Endothelial cell of umbilical vein (primary cell): ENCODE measurements at regions not wholly inside any gene's neighbourhood (a gene's known extent, or its start where the extent isn't known, plus 50 kb on each side); places are given as distances from the start of the nearest gene placed in this dataset.

Experiments used
- BruUV-seq: library from RNA; stranded (reverse); fragments of 400-500 nt; replicated peaks from 2 replicates; lab custom pipeline; 2021; lab: Mats Ljungman, UMichigan
- CTCF ChIA-PET: fragments of 300-600, 350-600 bp; sonication (Branson Sonifier 250); formaldehyde crosslinking; loops from one replicate; lab custom pipeline; 2021; ENCODE audit warnings: antibody characterized with exemption, inconsistent platforms; lab: Charles Lee
- POLR2A ChIA-PET: fragments of 300-600, 350-600 bp; sonication (Branson Sonifier 250); formaldehyde crosslinking; loops from one replicate; lab custom pipeline; 2021; ENCODE audit warnings: antibody characterized with exemption, inconsistent platforms; lab: Charles Lee
- DNase-seq: peaks from one replicate; pipeline ENCODE4 v3.0.0-alpha.2; 2011; ENCODE audit warnings: low read depth, low spot score
- FAIRE-seq: peaks from 2 replicates; lab custom pipeline; 2011; peaks lifted over from hg19 to GRCh38; lab: Jason Lieb, UNC
- H2AFZ ChIP-seq: 2 replicates; pipeline ENCODE4 v1.6.0; 2012; ENCODE audit warnings: low read depth, low read length, control low read depth, inconsistent platforms
- H3K27ac ChIP-seq: 2 replicates; pipeline ENCODE4 v1.5.1; 2011; ENCODE audit warnings: low read depth, mild to moderate bottlenecking, control low read depth, low read length, moderate library complexity; ENCODE audit not compliant: insufficient read depth
- H3K27me3 ChIP-seq, 2 experiments: 2 replicates each; pipeline versions ENCODE4 v1.6.0 to v1.6.1; 2011; ENCODE audit warnings: low read length in 2 of 2, mixed read lengths in 1 of 2; ENCODE audit not compliant: control insufficient read depth in 2 of 2, insufficient read depth in 2 of 2
- H3K36me3 ChIP-seq, 2 experiments: 2 replicates in 1 of 2; 3 replicates in 1 of 2; pipeline ENCODE4 v1.5.1; 2011; ENCODE audit warnings: low read length in 2 of 2, mild to moderate bottlenecking in 1 of 2, moderate library complexity in 1 of 2; ENCODE audit not compliant: control insufficient read depth in 2 of 2, insufficient read depth in 2 of 2; ENCODE audit errors: extremely low read depth in 1 of 2
- H3K4me1 ChIP-seq: 3 replicates; pipeline ENCODE4 v1.5.1; 2011; ENCODE audit warnings: mild to moderate bottlenecking, low read length; ENCODE audit not compliant: control insufficient read depth, insufficient read depth; ENCODE audit errors: extremely low read depth
- H3K4me2 ChIP-seq: 2 replicates; pipeline ENCODE4 v1.6.1; 2011; ENCODE audit warnings: low read length, control low read depth, mixed read lengths; ENCODE audit not compliant: insufficient read depth
- H3K4me3 ChIP-seq, 3 experiments: fragments of 200-600 bp in 1 of 3; sonication (generic), shearing (Covaris generic) in 1 of 3; replicated peaks in 1 of 3; 2 replicates each; pipeline ENCODE4 v1.5.1; 2011 to 2016; ENCODE audit warnings: control low read depth in 3 of 3, low read length in 3 of 3, mild to moderate bottlenecking in 2 of 3, inconsistent platforms in 1 of 3, low read depth in 1 of 3, moderate library complexity in 1 of 3; ENCODE audit not compliant: insufficient read depth in 1 of 3
- H3K79me2 ChIP-seq: 2 replicates; pipeline ENCODE4 v1.6.0; 2012; ENCODE audit warnings: low read length, inconsistent platforms; ENCODE audit not compliant: control insufficient read depth, insufficient read depth
- H3K9ac ChIP-seq: replicated peaks from 2 replicates; pipeline ENCODE3; 2011; ENCODE audit warnings: low read length, control low read depth; ENCODE audit not compliant: insufficient read depth; ENCODE audit errors: extremely low read depth
- H3K9me1 ChIP-seq: replicated peaks from 3 replicates; pipeline ENCODE4 v1.6.0; 2011; ENCODE audit warnings: mild to moderate bottlenecking, low read length; ENCODE audit not compliant: control insufficient read depth, insufficient read depth; ENCODE audit errors: extremely low read depth
- H3K9me3 ChIP-seq: replicated peaks from 2 replicates; pipeline ENCODE4 v1.5.1; 2012; ENCODE audit warnings: low read length, inconsistent platforms; ENCODE audit not compliant: control insufficient read depth, insufficient read depth
- H4K20me1 ChIP-seq: replicated peaks from 2 replicates; pipeline ENCODE3; 2011; ENCODE audit warnings: mild to moderate bottlenecking, low read length; ENCODE audit not compliant: control insufficient read depth, insufficient read depth; ENCODE audit errors: extremely low read depth
- CTCF ChIP-seq, 2 donors: IDR thresholded peaks; 1 replicate in 1 of 2; 2 replicates in 1 of 2; pipeline ENCODE4 v1.5.1; 2011; ENCODE audit warnings: low read length in 2 of 2, mild to moderate bottlenecking in 2 of 2, moderate library complexity in 2 of 2, control low read depth in 1 of 2, inconsistent platforms in 1 of 2, low read depth in 1 of 2; ENCODE audit not compliant: insufficient read depth in 1 of 2; ENCODE audit errors: extremely low read depth in 1 of 2
- EZH2 ChIP-seq: IDR thresholded peaks from 2 replicates; pipeline ENCODE4 v1.6.1; 2012; ENCODE audit warnings: borderline replicate concordance, low read depth, mild to moderate bottlenecking, moderate library complexity, low read length, inconsistent platforms; ENCODE audit not compliant: severe bottlenecking
- FOS ChIP-seq: IDR thresholded peaks from 2 replicates; pipeline ENCODE4 v1.6.1; 2011; ENCODE audit warnings: mild to moderate bottlenecking, low read length, moderate library complexity, borderline replicate concordance; ENCODE audit not compliant: insufficient read depth
- GATA2 ChIP-seq: IDR thresholded peaks from 2 replicates; pipeline ENCODE4 v1.7.0; 2011; ENCODE audit warnings: low read depth, mild to moderate bottlenecking, moderate library complexity, mixed read lengths, low read length; ENCODE audit not compliant: insufficient read length, insufficient read depth
- JUN ChIP-seq: IDR thresholded peaks from 2 replicates; pipeline ENCODE4 v1.6.1; 2011; ENCODE audit warnings: borderline replicate concordance, low read depth; ENCODE audit not compliant: insufficient read length, insufficient read depth
- MAX ChIP-seq: IDR thresholded peaks from 2 replicates; pipeline ENCODE4 v1.6.1; 2011; ENCODE audit not compliant: insufficient read depth, insufficient read length
- MYC ChIP-seq: IDR thresholded peaks from one replicate; pipeline ENCODE4 v1.6.1; 2011; ENCODE audit warnings: mild to moderate bottlenecking, low read depth, low read length
- POLR2A ChIP-seq: IDR thresholded peaks from 2 replicates; pipeline ENCODE4 v1.6.1; 2012; ENCODE audit warnings: low read depth, mild to moderate bottlenecking, control low read depth, low read length
- POLR2AphosphoS5 ChIP-seq: IDR thresholded peaks from 2 replicates; pipeline ENCODE4 v1.6.1; 2012; ENCODE audit warnings: low read depth, mild to moderate bottlenecking, control low read depth, low read length, moderate library complexity; ENCODE audit not compliant: insufficient read depth
- dilution Hi-C: fragments of 300-500 bp; cut with MboI; formaldehyde crosslinking; loops from one replicate; pipeline ENCODE4 v1.15.0; 2019; ENCODE audit warnings: low sequenced_read_pairs; ENCODE audit not compliant: extremely low pct_ligation_motif_present
- intact Hi-C: fragments of 100-400 bp; cut with micrococcal nuclease; formaldehyde crosslinking; loops from one replicate; pipeline ENCODE4 v1.10.0; 2022

GRCh38 chr10:85508159-85508558 is 858.4 kb downstream of the GRID1 start:
- POLR2A ChIA-PET = no interaction called here
- H3K27ac ChIP-seq = no peak overlapping the region
- intact Hi-C loops = no loop called here
- no peak for TF ChIP-seq MYC
- no peak for TF ChIP-seq JUN
- no peak for TF ChIP-seq FOS
- no peak for TF ChIP-seq POLR2A
- no peak for TF ChIP-seq CTCF (IDR thresholded peaks at IDR 0.05; ENCODE audit: extremely low read depth in 1 of 2, insufficient read depth in 1 of 2, low read depth in 1 of 2, low read length in 2 of 2)
- no peak for TF ChIP-seq MAX
- TF ChIP-seq EZH2 = no peak
- TF ChIP-seq POLR2AphosphoS5 = no peak
- TF ChIP-seq GATA2 = no peak
- no TSS peak for BruUV-seq
- H3K79me2 ChIP-seq = no peaks in the 10 kb centered on the region
- no peak overlapping the region for H3K4me2 ChIP-seq
- no peaks in the 10 kb centered on the region for H3K36me3 ChIP-seq
- H3K9ac ChIP-seq = no peak overlapping the region
- H3K9me3 ChIP-seq = no peaks in the 10 kb centered on the region
- H3K4me3 ChIP-seq = no peak overlapping the region
- no peaks in the 10 kb centered on the region for H4K20me1 ChIP-seq
- H3K9me1 ChIP-seq = no peaks in the 10 kb centered on the region
- H3K27me3 ChIP-seq = no peaks in the 10 kb centered on the region
- H3K4me1 ChIP-seq = no peaks in the 10 kb centered on the region
- CTCF ChIA-PET = no interaction called here
- no peak overlapping the region for H2AFZ ChIP-seq
- FAIRE-seq (no peak), DNase-seq (no peak)
- dilution Hi-C loops = no loop called here
